ENCODE measurements at regions not wholly inside any gene's neighbourhood (a gene's known extent, or its start where the extent isn't known, plus 50 kb on each side); places are given as distances from the start of the nearest gene placed in this dataset.

DNA sequence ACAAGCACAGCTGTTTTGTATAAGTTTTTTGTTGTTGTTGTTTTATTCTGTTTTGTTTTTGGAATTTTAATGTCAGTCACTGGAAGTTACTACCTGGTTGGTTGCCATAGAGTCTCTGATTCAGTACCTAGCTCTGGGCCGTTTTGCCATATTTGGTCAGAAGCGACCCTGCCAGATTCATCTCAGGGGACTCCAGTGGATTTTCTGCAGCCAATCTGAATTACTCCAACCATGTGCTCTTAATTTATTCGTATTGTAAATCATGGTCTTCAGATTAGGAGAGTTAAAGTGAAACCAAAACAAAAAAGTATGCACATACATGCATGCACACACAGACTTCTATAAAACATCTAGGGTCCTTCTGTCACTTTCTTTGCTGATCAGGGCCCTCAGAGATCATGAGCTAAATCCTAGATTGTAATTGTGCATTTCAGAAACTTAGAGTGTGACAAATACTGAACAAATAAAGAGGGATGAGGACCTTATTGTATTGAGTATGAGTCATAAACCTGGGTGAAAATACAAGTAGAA, 317.4 kb upstream of the UBE2E3 start:
- no peaks in the 10 kb centered on the region for H3K4me1 Mint-ChIP-seq
- TF ChIP-seq, protein P1, sequence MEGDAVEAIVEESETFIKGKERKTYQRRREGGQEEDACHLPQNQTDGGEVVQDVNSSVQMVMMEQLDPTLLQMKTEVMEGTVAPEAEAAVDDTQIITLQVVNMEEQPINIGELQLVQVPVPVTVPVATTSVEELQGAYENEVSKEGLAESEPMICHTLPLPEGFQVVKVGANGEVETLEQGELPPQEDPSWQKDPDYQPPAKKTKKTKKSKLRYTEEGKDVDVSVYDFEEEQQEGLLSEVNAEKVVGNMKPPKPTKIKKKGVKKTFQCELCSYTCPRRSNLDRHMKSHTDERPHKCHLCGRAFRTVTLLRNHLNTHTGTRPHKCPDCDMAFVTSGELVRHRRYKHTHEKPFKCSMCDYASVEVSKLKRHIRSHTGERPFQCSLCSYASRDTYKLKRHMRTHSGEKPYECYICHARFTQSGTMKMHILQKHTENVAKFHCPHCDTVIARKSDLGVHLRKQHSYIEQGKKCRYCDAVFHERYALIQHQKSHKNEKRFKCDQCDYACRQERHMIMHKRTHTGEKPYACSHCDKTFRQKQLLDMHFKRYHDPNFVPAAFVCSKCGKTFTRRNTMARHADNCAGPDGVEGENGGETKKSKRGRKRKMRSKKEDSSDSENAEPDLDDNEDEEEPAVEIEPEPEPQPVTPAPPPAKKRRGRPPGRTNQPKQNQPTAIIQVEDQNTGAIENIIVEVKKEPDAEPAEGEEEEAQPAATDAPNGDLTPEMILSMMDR (IDR thresholded peaks at IDR 0.05): no peak
- DNase-seq: no peak
- Histone ChIP-seq H3K4me1 (ENCODE audit: control insufficient read depth, insufficient read depth, low read length) (no peaks in the 10 kb centered on the region), H3K27ac (ENCODE audit: low read length) (no peak overlapping the region), H3K27me3 (ENCODE audit: control insufficient read depth, insufficient read depth, low read length) (peaks cover 2% of the 10 kb centered on the region), H3K36me3 (ENCODE audit: control insufficient read depth, insufficient read depth, low read length) (no peaks in the 10 kb centered on the region), H3K9me3 (ENCODE audit: control insufficient read depth, insufficient read depth, low read length) (no peaks in the 10 kb centered on the region), H3K4me3 (ENCODE audit: low read length) (no peak overlapping the region)
- no peak overlapping the region for H3K27ac Mint-ChIP-seq
- no peaks in the 10 kb centered on the region for H3K36me3 Mint-ChIP-seq
- WGBS (ENCODE audit: insufficient coverage): 62% methylated on average over 3 of the region's 3 CpGs
- ATAC-seq: no peak
- intact Hi-C loops (cut with micrococcal nuclease): no loop called here
- no peak overlapping the region for H3K4me3 Mint-ChIP-seq
- peaks cover 0 to 3% of the 10 kb centered on the region in 2 donors for H3K27me3 Mint-ChIP-seq (ENCODE audit: low read depth in 2 of 2)
- no peaks in the 10 kb centered on the region for H3K9me3 Mint-ChIP-seq

DNA sequence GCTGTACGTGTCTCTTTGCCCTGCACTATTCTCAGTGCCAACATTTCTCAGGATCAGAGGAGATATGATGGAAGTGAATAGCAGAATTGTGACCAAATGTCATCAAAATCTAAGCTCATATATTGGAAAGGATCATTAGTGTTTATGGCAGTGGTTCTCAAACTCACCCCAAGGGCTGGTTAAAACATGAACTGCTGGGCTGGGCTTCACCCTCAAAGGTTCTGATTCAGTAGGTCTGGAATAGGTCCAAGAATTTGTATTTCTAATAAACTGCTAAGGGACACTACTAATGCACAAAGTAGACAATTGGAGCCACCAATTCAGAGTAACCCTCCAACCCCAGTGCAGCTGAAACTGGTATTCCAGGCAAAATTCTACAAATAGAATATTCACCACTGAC, 317.9 kb upstream of the UBE2E3 start:
- WGBS (ENCODE audit: insufficient coverage): 82% methylated on average over 1 of the region's 1 CpG
- Histone ChIP-seq H3K27ac (ENCODE audit: low read length) (no peak overlapping the region), H3K9me3 (ENCODE audit: control insufficient read depth, insufficient read depth, low read length) (no peaks in the 10 kb centered on the region), H3K27me3 (ENCODE audit: control insufficient read depth, insufficient read depth, low read length) (peaks cover 2% of the 10 kb centered on the region), H3K4me3 (ENCODE audit: low read length) (no peak overlapping the region), H3K4me1 (ENCODE audit: control insufficient read depth, insufficient read depth, low read length) (no peaks in the 10 kb centered on the region), H3K36me3 (ENCODE audit: control insufficient read depth, insufficient read depth, low read length) (no peaks in the 10 kb centered on the region)
- no peaks in the 10 kb centered on the region for H3K9me3 Mint-ChIP-seq
- H3K27me3 Mint-ChIP-seq (ENCODE audit: low read depth in 2 of 2): peaks cover 0 to 3% of the 10 kb centered on the region in 2 donors
- no peak overlapping the region for H3K27ac Mint-ChIP-seq
- DNase-seq (no peak), ATAC-seq (no peak)
- intact Hi-C loops (cut with micrococcal nuclease): no loop called here
- no peaks in the 10 kb centered on the region for H3K4me1 Mint-ChIP-seq
- no peak overlapping the region for H3K4me3 Mint-ChIP-seq
- no peaks in the 10 kb centered on the region for H3K36me3 Mint-ChIP-seq
- TF ChIP-seq, protein P1 (IDR thresholded peaks at IDR 0.05): no peak

DNA sequence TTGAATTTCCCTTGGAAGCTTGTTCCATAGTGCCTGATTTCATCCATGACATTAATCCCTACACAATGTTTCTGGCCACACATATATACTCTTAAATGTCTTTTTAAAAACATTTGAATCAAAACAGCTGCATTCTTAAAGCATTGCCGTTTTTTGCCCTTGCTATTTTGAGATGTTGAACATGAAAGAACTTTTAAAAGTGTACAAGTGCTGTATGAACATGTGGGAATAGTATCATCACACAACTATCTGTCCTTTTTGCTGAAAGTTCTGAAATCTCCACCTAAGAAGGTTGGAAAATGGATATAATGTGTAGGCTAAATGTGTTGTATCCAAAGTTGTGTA, 318.7 kb upstream of the UBE2E3 start:
- Histone ChIP-seq H3K4me1 (ENCODE audit: control insufficient read depth, insufficient read depth, low read length) (no peaks in the 10 kb centered on the region), H3K36me3 (ENCODE audit: control insufficient read depth, insufficient read depth, low read length) (no peaks in the 10 kb centered on the region), H3K27ac (ENCODE audit: low read length) (no peak overlapping the region), H3K27me3 (ENCODE audit: control insufficient read depth, insufficient read depth, low read length) (no peaks in the 10 kb centered on the region), H3K4me3 (ENCODE audit: low read length) (no peak overlapping the region), H3K9me3 (ENCODE audit: control insufficient read depth, insufficient read depth, low read length) (no peaks in the 10 kb centered on the region)
- intact Hi-C loops (cut with micrococcal nuclease): no loop called here
- WGBS (ENCODE audit: insufficient coverage): no CpG with 5 or more reads among the region's 1 CpG
- ATAC-seq: no peak
- Mint-ChIP-seq H3K27ac (no peak overlapping the region), H3K27me3 (ENCODE audit: low read depth in 2 of 2) (peaks cover 0 to 3% of the 10 kb centered on the region in 2 donors), H3K4me1 (no peaks in the 10 kb centered on the region), H3K9me3 (no peaks in the 10 kb centered on the region), H3K4me3 (no peak overlapping the region), H3K36me3 (no peaks in the 10 kb centered on the region)
- TF ChIP-seq, protein P1 (IDR thresholded peaks at IDR 0.05): no peak
- no peak for DNase-seq

DNA sequence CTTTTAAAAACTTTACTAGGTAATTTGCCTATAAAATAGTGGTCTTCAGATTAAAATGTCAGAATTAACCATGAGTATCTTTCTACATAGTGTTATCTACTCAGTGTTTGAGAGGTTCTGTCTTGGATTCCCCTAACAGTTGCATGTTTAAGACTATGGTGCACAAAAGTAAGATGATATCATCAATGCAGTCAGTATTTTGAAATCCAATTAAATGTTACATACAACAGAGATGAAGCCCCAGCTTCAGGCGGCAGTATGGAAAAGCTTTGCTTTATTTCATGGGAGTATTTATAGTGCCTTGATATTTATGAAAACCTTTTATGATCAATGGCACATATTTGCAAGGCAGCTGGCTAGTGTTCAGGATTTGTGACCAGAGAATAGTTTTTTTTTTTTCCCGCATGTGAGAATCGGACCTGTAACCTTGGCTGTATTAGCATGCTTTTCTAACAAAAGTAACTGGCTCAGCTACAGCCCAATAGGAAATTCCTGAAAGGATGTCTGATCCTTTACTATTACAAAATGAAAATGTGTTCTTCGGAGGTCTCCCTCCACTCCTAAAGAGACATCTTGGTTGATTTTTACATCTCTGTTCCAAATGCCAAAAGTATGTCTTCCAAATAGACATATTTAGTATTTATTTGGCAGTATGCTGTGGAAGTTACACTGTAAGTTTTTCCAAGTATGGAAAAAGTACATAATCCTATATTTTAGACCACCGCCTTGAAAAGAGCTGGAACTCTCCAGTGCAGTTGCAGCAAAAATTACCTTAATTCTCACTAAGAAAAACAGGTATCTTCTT, 319.3 kb upstream of the UBE2E3 start:
- Mint-ChIP-seq H3K36me3 (no peaks in the 10 kb centered on the region), H3K9me3 (no peaks in the 10 kb centered on the region), H3K4me3 (no peak overlapping the region), H3K27me3 (ENCODE audit: low read depth in 2 of 2) (peaks cover 0 to 3% of the 10 kb centered on the region in 2 donors), H3K4me1 (no peaks in the 10 kb centered on the region), H3K27ac (no peak overlapping the region)
- intact Hi-C loops (cut with micrococcal nuclease): no loop called here
- no peaks in the 10 kb centered on the region for H3K27me3 ChIP-seq (ENCODE audit: control insufficient read depth, insufficient read depth, low read length)
- no peak for ATAC-seq
- no peak overlapping the region for H3K27ac ChIP-seq (ENCODE audit: low read length)
- no peak overlapping the region for H3K4me3 ChIP-seq (ENCODE audit: low read length)
- no peaks in the 10 kb centered on the region for H3K36me3 ChIP-seq (ENCODE audit: control insufficient read depth, insufficient read depth, low read length)
- TF ChIP-seq, protein P1 (IDR thresholded peaks at IDR 0.05): no peak
- 91% methylated on average over 3 of the region's 5 CpGs for WGBS (ENCODE audit: insufficient coverage)
- H3K4me1 ChIP-seq (ENCODE audit: control insufficient read depth, insufficient read depth, low read length): no peaks in the 10 kb centered on the region
- no peak for DNase-seq
- H3K9me3 ChIP-seq (ENCODE audit: control insufficient read depth, insufficient read depth, low read length): no peaks in the 10 kb centered on the region

All from natural killer cell (primary cell).